ENCODE measurements at regions not wholly inside any gene's neighbourhood (a gene's known extent, or its start where the extent isn't known, plus 50 kb on each side); places are given as distances from the start of the nearest gene placed in this dataset.
"Not testable (repeated sequence)": the region's sequence is repeated elsewhere in the genome, so short reads cannot be mapped to it uniquely, and the experiment has no call there.

- H3K27ac Mint-ChIP-seq: no peak overlapping the region
- ATAC-seq (no peak), DNase-seq (ENCODE audit: low spot score) (no peak)
- no peak for TF ChIP-seq RELA (CRISPR knock-in tag; IDR thresholded peaks at IDR 0.05; ENCODE audit: borderline replicate concordance)
- POLR2A ChIA-PET: interaction anchor here (0.6 kb wide), 1 partner anchor 152 kb away, joined by 3 read pairs; no protein-coding TSS in a partner anchor
- peaks cover 3% of the 10 kb centered on the region; the same call in 1 of the 2 replicates for H3K27me3 Mint-ChIP-seq (ENCODE audit: low read depth)
- H3K4me1 Mint-ChIP-seq: 0 out of 2 replicates have a peak, but pooled peaks cover 9% of the 10 kb centered on the region
- H3K4me3 Mint-ChIP-seq: no peak overlapping the region
- H3K9me3 Mint-ChIP-seq: peaks cover 15% of the 10 kb centered on the region
- H3K36me3 Mint-ChIP-seq: no peaks in the 10 kb centered on the region
- CTCF ChIA-PET: no interaction called here
Observed at GRCh38 chr7:113338071-113338696, 219.8 kb upstream of the SMIM30 start.

GRCh38 chr7:113336838-113337237 lies 218.5 kb upstream of the SMIM30 start:
- H3K27ac Mint-ChIP-seq; H3K36me3 Mint-ChIP-seq; ATAC-seq; H3K4me3 Mint-ChIP-seq; CTCF ChIA-PET; DNase-seq (ENCODE audit: low spot score); POLR2A ChIA-PET; H3K27me3 Mint-ChIP-seq (ENCODE audit: low read depth); H3K4me1 Mint-ChIP-seq: not testable (repeated sequence)
- H3K9me3 Mint-ChIP-seq: peaks cover 15% of the 10 kb centered on the region

GRCh38 chr7:113331155-113331898 lies 213.0 kb upstream of the SMIM30 start:
- POLR2A ChIA-PET: no interaction called here
- H3K9me3 Mint-ChIP-seq: peaks cover 3% of the 10 kb centered on the region
- peaks cover 14% of the 10 kb centered on the region for H3K4me1 Mint-ChIP-seq
- H3K36me3 Mint-ChIP-seq: no peaks in the 10 kb centered on the region
- H3K27me3 Mint-ChIP-seq (ENCODE audit: low read depth): peaks cover 3% of the 10 kb centered on the region; the same call in 1 of the 2 replicates
- DNase-seq (ENCODE audit: low spot score) (peak; percentile 59), ATAC-seq (peak; percentile 95)
- CTCF ChIA-PET: interaction anchor here (1.2 to 1.3 kb wide), 2 partner anchors 42 to 172 kb away, joined by 4 to 5 read pairs; no protein-coding TSS in a partner anchor
- TF ChIP-seq FOXP1 (CRISPR knock-in tag; IDR thresholded peaks at IDR 0.05; ENCODE audit: borderline replicate concordance): peak; percentile 61
- TF ChIP-seq TEAD1 (CRISPR knock-in tag; IDR thresholded peaks at IDR 0.05): no peak
- no peak overlapping the region for H3K4me3 Mint-ChIP-seq
- no peak overlapping the region for H3K27ac Mint-ChIP-seq

- no peaks in the 10 kb centered on the region for H3K27me3 Mint-ChIP-seq (ENCODE audit: low read depth)
- no peaks in the 10 kb centered on the region for H3K36me3 Mint-ChIP-seq
- CTCF ChIA-PET: no interaction called here
- no peaks in the 10 kb centered on the region for H3K9me3 Mint-ChIP-seq
- TF ChIP-seq CREM (CRISPR knock-in tag; IDR thresholded peaks at IDR 0.05) (no peak), HMGXB4 (CRISPR knock-in tag; IDR thresholded peaks at IDR 0.05) (no peak)
- no peaks in the 10 kb centered on the region for H3K4me1 Mint-ChIP-seq
- POLR2A ChIA-PET: no interaction called here
- H3K27ac Mint-ChIP-seq: no peak overlapping the region
- H3K4me3 Mint-ChIP-seq: no peak overlapping the region
- ATAC-seq (no peak), DNase-seq (ENCODE audit: low spot score) (no peak)
Observed at GRCh38 chr7:113321201-113321600, 202.8 kb upstream of the SMIM30 start.

GRCh38 chr7:113320419-113320818 lies 202.1 kb upstream of the SMIM30 start:
- ATAC-seq (no peak), DNase-seq (ENCODE audit: low spot score) (no peak)
- no peaks in the 10 kb centered on the region for H3K36me3 Mint-ChIP-seq
- H3K4me3 Mint-ChIP-seq: no peak overlapping the region
- ChIA-PET CTCF (no interaction called here), POLR2A (no interaction called here)
- H3K4me1 Mint-ChIP-seq: no peaks in the 10 kb centered on the region
- no peaks in the 10 kb centered on the region for H3K27me3 Mint-ChIP-seq (ENCODE audit: low read depth)
- H3K27ac Mint-ChIP-seq: no peak overlapping the region
- no peak for TF ChIP-seq ZNF425 (CRISPR knock-in tag; conservative IDR thresholded peaks at IDR 0.05)
- TF ChIP-seq USF2 (CRISPR knock-in tag; IDR thresholded peaks at IDR 0.05): no peak
- TF ChIP-seq PREB (CRISPR knock-in tag; IDR thresholded peaks at IDR 0.05; ENCODE audit: borderline replicate concordance): no peak
- no peak for TF ChIP-seq ZNF671 (CRISPR knock-in tag; IDR thresholded peaks at IDR 0.05)
- TF ChIP-seq HMGXB4 (CRISPR knock-in tag; IDR thresholded peaks at IDR 0.05): no peak
- no peak for TF ChIP-seq AFF4 (CRISPR knock-in tag; IDR thresholded peaks at IDR 0.05; ENCODE audit: borderline replicate concordance)
- no peaks in the 10 kb centered on the region for H3K9me3 Mint-ChIP-seq

All from WTC11 (cell line).